ENCODE measurements at regions not wholly inside any gene's neighbourhood (a gene's known extent, or its start where the extent isn't known, plus 50 kb on each side); places are given as distances from the start of the nearest gene placed in this dataset.

- TF ChIP-seq TAF1 (IDR thresholded peaks at IDR 0.05; ENCODE audit: low read depth, low read length) (no peak), POLR2A (IDR thresholded peaks at IDR 0.05; ENCODE audit: low read depth, low read length) (no peak), POLR2AphosphoS5 (IDR thresholded peaks at IDR 0.05; ENCODE audit: low read depth, low read length) (no peak), SPI1 (IDR thresholded peaks at IDR 0.05; ENCODE audit: low read depth, low read length) (no peak), PAX5 (IDR thresholded peaks at IDR 0.05; ENCODE audit: insufficient read depth, low read length, severe bottlenecking) (no peak)
Observed at GRCh38 chr2:236673823-236674185, 104.2 kb downstream of the ACKR3 start.
